Right lobe of liver (tissue), 4 donors: ENCODE measurements at regions not wholly inside any gene's neighbourhood (a gene's known extent, or its start where the extent isn't known, plus 50 kb on each side); places are given as distances from the start of the nearest gene placed in this dataset.

Experiments
- POLR2A ChIP-seq: fragments of 450-650 bp; IDR thresholded peaks from one replicate; pipeline ENCODE4 v1.6.1; 2017; ENCODE audit warnings: antibody characterized with exemption, mild to moderate bottlenecking
- TF ChIP-seq, protein P1 (sequence below), 4 donors: fragments of 200-600 bp in 3 of 4; fragments of 450-650 bp in 1 of 4; IDR thresholded peaks; one replicate each; pipeline versions ENCODE4 v1.5.1 to v1.8.0; 2016 to 2022; ENCODE audit warnings: antibody characterized with exemption in 4 of 4, mild to moderate bottlenecking in 2 of 4
- donor health status: DM: no; HTN: no; CAD: no.
- donor health status: DM: no; HTN: no; CAD: no.
- donor health status: DM: no; HTN: yes; CAD: no.

DNA sequence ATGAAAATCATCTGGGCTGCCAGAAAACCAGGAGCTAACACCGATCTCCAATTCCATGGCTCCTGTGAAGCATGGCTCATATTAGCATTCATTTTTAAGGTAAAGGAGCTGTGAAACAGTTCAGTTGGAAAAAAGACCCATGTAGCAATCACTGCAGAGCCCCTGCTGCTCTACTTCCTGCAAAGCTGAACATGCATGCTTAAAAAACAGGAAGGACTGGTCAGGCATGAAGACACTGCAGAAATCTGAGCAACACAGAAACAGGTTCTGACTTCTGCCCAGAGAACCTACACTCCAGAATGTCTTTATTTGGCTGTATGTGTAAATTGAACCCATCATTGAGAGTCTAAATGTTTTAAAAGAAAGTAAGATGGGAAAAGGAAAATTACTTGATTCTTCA is 950.6 kb downstream of the DCDC2C start:
- no peak for TF ChIP-seq POLR2A
- TF ChIP-seq, protein P1, sequence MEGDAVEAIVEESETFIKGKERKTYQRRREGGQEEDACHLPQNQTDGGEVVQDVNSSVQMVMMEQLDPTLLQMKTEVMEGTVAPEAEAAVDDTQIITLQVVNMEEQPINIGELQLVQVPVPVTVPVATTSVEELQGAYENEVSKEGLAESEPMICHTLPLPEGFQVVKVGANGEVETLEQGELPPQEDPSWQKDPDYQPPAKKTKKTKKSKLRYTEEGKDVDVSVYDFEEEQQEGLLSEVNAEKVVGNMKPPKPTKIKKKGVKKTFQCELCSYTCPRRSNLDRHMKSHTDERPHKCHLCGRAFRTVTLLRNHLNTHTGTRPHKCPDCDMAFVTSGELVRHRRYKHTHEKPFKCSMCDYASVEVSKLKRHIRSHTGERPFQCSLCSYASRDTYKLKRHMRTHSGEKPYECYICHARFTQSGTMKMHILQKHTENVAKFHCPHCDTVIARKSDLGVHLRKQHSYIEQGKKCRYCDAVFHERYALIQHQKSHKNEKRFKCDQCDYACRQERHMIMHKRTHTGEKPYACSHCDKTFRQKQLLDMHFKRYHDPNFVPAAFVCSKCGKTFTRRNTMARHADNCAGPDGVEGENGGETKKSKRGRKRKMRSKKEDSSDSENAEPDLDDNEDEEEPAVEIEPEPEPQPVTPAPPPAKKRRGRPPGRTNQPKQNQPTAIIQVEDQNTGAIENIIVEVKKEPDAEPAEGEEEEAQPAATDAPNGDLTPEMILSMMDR (IDR thresholded peaks at IDR 0.05) = no peak
